Mucosa of gallbladder (tissue), 1 donor: ENCODE measurements at regions not wholly inside any gene's neighbourhood (a gene's known extent, or its start where the extent isn't known, plus 50 kb on each side); places are given as distances from the start of the nearest gene placed in this dataset.
"Not testable (repeated sequence)": the region's sequence is repeated elsewhere in the genome, so short reads cannot be mapped to it uniquely, and the experiment has no call there.

Experiments
- DNase-seq: peaks from one replicate; pipeline ENCODE4 v3.0.0-alpha.2; 2020; ENCODE audit warnings: low spot score
- donor health status: DM: no; HTN: no; CAD: no.

- no peak for DNase-seq
These were observed 84.8 kb upstream of the HNF1B start for GRCh38 chr17:37829592-37830123.

- DNase-seq, result no peak
These were observed 83.8 kb upstream of the HNF1B start for GRCh38 chr17:37828651-37829124.

GRCh38 chr17:37827905-37828650 is 83.2 kb upstream of the HNF1B start:
- DNase-seq, result no peak

- DNase-seq, result no peak
These were observed 81.9 kb upstream of the HNF1B start for GRCh38 chr17:37826497-37827430.

- no peak for DNase-seq
These were observed 81.0 kb upstream of the HNF1B start for GRCh38 chr17:37825851-37826250.

- DNase-seq, result no peak
These were observed 80.0 kb upstream of the HNF1B start for GRCh38 chr17:37824534-37825485.

- DNase-seq, result no peak
These were observed 79.1 kb upstream of the HNF1B start for GRCh38 chr17:37823996-37824395.

GRCh38 chr17:37820995-37821713 is 76.3 kb upstream of the HNF1B start:
- no peak for DNase-seq

GRCh38 chr17:37820313-37820994 is 75.6 kb upstream of the HNF1B start:
- DNase-seq, result no peak

GRCh38 chr17:37818689-37819088 is 73.8 kb upstream of the HNF1B start:
- DNase-seq, result peak; percentile 63

- DNase-seq, result no peak
These were observed 72.1 kb upstream of the HNF1B start for GRCh38 chr17:37816950-37817349.

GRCh38 chr17:37815536-37815935 is 70.7 kb upstream of the HNF1B start:
- no peak for DNase-seq

- DNase-seq, result no peak
These were observed 68.9 kb upstream of the HNF1B start for GRCh38 chr17:37813751-37814150.

GRCh38 chr17:37808846-37809245 is 64.0 kb upstream of the HNF1B start:
- DNase-seq, result not testable (repeated sequence)

- peak; percentile 32 for DNase-seq
These were observed 58.0 kb upstream of the HNF1B start for GRCh38 chr17:37802712-37803416.

GRCh38 chr17:37802061-37802595 is 57.3 kb upstream of the HNF1B start:
- no peak for DNase-seq

GRCh38 chr17:37801171-37801570 is 56.3 kb upstream of the HNF1B start:
- no peak for DNase-seq

- DNase-seq, result no peak
These were observed 52.3 kb upstream of the HNF1B start for GRCh38 chr17:37797206-37797605.

- no peak for DNase-seq
These were observed 51.2 kb upstream of the HNF1B start for GRCh38 chr17:37796076-37796475.
